ENCODE measurements at regions not wholly inside any gene's neighbourhood (a gene's known extent, or its start where the extent isn't known, plus 50 kb on each side); places are given as distances from the start of the nearest gene placed in this dataset.

DNA sequence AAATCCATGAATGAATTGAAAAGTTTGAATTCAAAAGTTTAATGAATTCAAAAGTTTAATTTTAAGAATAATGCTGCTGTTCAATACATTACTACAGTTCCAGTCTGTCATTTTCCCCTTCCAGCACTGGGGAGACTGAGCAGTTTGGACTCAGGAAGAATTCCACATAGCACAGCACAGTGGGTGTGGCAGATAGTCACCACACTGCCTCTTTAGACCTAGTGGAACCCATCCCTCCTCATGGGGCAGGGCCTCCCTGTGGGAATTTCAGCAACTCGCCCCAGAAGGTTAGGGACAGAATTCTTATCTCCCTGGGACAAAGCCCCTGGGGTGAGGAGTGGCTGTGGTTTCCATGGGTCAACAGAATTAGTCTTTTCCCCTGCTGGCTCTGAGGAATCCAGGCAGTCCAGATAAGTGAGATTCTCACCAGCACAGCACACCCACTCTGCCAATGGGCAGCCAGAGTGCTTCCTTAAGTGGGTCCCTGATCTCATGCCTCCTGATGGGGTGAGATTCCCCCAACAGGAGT lies 442.0 kb upstream of the SYT4 start:
- Histone ChIP-seq H3K27me3 (ENCODE audit: low read depth) (no peaks in the 10 kb centered on the region), H3K4me1 (no peaks in the 10 kb centered on the region), H3K27ac (no peak overlapping the region), H3K4me3 (no peak overlapping the region), H3K9me3 (peaks cover 4% of the 10 kb centered on the region), H3K36me3 (no peaks in the 10 kb centered on the region)
- TF ChIP-seq, protein P1, sequence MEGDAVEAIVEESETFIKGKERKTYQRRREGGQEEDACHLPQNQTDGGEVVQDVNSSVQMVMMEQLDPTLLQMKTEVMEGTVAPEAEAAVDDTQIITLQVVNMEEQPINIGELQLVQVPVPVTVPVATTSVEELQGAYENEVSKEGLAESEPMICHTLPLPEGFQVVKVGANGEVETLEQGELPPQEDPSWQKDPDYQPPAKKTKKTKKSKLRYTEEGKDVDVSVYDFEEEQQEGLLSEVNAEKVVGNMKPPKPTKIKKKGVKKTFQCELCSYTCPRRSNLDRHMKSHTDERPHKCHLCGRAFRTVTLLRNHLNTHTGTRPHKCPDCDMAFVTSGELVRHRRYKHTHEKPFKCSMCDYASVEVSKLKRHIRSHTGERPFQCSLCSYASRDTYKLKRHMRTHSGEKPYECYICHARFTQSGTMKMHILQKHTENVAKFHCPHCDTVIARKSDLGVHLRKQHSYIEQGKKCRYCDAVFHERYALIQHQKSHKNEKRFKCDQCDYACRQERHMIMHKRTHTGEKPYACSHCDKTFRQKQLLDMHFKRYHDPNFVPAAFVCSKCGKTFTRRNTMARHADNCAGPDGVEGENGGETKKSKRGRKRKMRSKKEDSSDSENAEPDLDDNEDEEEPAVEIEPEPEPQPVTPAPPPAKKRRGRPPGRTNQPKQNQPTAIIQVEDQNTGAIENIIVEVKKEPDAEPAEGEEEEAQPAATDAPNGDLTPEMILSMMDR (IDR thresholded peaks at IDR 0.05) = no peak
- intact Hi-C loops (cut with DNase I) = no loop called here
- DNase-seq (no peak), ATAC-seq (no peak)

DNA sequence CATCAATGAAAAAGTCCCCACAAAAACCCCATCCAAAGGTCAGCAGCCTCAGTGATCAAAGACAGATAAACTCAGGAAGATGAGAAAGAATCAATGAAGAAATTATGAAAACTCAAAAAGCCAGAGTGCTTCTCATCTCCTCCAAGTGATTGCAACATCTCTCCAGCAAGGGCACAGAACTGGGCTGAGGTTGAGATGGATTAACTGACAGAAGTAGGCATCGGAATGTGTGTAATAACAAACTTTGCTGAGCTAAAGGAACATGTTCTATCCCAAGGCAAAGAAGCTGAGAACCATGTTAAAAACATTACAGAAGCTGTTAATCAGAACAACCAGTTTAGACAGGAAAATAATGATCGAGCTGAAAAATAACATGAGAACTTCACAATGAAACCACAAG lies 442.8 kb upstream of the SYT4 start:
- peaks cover 4% of the 10 kb centered on the region for H3K9me3 ChIP-seq
- H3K27ac ChIP-seq = no peak overlapping the region
- no peaks in the 10 kb centered on the region for H3K36me3 ChIP-seq
- TF ChIP-seq, protein P1 (IDR thresholded peaks at IDR 0.05) = no peak
- H3K4me3 ChIP-seq = no peak overlapping the region
- intact Hi-C loops (cut with DNase I) = no loop called here
- ATAC-seq (no peak), DNase-seq (no peak)
- no peaks in the 10 kb centered on the region for H3K4me1 ChIP-seq
- no peaks in the 10 kb centered on the region for H3K27me3 ChIP-seq (ENCODE audit: low read depth)

DNA sequence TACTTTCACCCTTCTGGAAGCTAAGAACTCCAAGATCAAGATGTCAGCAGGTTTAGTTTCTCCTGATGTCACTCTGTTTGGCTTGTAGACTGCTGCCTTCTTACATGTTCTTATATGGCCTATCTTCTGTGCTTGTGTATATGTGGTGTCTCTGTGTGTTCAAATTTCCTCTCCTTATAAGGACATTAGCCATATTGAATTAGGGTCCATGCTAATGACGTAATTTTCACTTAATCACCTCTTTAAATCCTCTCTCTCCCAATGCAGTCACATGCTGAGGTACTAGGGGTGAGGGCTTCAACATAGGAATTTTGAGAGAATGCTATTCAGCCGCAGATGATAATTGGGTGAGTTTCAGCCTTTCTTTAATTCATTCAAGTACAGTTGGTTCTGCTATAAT lies 458.3 kb upstream of the SYT4 start:
- DNase-seq (no peak), ATAC-seq (no peak)
- no peaks in the 10 kb centered on the region for H3K27me3 ChIP-seq (ENCODE audit: low read depth)
- intact Hi-C loops (cut with DNase I) = no loop called here
- H3K4me3 ChIP-seq = no peak overlapping the region
- no peak overlapping the region for H3K27ac ChIP-seq
- H3K9me3 ChIP-seq = peaks cover 2% of the 10 kb centered on the region
- H3K36me3 ChIP-seq = no peaks in the 10 kb centered on the region
- TF ChIP-seq, protein P1 (IDR thresholded peaks at IDR 0.05) = no peak
- H3K4me1 ChIP-seq = no peaks in the 10 kb centered on the region

DNA sequence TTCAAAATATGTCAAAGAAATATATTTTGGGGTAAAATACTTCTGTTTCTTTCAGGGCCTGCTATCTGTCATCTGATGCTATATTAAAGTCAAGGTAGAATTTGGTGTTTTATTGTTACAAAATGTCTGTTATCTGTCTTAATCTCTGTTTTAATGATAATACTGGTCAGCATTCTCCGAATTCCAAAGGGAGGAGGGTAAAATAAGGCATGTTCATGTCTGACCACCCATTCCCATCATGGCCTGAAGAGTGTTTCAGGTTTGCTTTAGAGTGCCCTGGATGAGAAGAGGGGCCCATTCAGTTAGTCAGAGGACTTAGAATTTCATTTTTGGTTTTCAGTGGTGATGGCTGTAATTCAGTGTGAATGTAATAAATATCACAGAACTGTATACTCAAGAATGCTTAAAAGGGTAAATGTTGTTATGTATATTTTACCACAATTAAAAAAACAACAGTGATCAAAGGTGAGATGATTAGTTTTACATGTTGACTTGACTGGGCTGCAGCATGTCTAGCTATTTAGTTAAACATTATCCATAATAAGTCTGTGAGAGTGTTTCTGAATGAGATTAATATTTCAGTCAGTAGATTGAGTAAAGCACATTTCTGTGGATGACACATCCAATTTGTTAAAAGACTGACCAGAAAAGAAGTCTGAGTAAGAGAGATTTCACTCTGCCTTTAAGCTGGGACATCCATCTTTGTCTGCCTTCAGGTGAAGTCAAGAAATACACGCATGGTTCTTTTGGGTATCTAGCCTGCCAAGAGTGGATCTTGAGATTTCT lies 467.9 kb upstream of the SYT4 start:
- no peaks in the 10 kb centered on the region for H3K4me1 ChIP-seq
- TF ChIP-seq, protein P1 (IDR thresholded peaks at IDR 0.05) = no peak
- no peaks in the 10 kb centered on the region for H3K27me3 ChIP-seq (ENCODE audit: low read depth)
- intact Hi-C loops (cut with DNase I) = no loop called here
- DNase-seq (no peak), ATAC-seq (no peak)
- H3K36me3 ChIP-seq = no peaks in the 10 kb centered on the region
- no peak overlapping the region for H3K27ac ChIP-seq
- H3K9me3 ChIP-seq = peaks cover 11% of the 10 kb centered on the region
- H3K4me3 ChIP-seq = no peak overlapping the region

DNA sequence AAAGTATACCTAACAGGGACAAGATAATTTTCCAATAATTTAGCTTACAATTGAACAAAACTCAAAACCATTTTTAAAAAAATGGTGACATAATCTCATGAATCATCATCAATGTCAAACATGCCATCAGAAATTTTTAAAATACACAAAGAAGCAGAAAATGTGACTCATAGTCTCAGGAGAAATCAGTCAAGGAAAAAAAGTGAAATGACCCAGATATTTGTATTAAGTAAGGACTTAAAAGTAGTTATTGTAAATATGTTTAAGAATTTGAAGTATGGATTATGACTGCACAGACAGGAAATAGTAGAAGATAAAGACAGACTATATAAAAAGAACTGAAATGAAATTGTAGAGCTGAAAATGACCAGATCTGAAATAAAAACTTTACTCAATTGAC lies 473.9 kb upstream of the SYT4 start:
- no peak overlapping the region for H3K27ac ChIP-seq
- H3K4me1 ChIP-seq = no peaks in the 10 kb centered on the region
- TF ChIP-seq, protein P1 (IDR thresholded peaks at IDR 0.05) = no peak
- H3K9me3 ChIP-seq = peaks cover 16% of the 10 kb centered on the region
- no peaks in the 10 kb centered on the region for H3K27me3 ChIP-seq (ENCODE audit: low read depth)
- ATAC-seq (no peak), DNase-seq (no peak)
- H3K36me3 ChIP-seq = no peaks in the 10 kb centered on the region
- no peak overlapping the region for H3K4me3 ChIP-seq
- intact Hi-C loops (cut with DNase I) = no loop called here

Data from lower lobe of right lung (tissue), 2 donors.